Fibroblast of villous mesenchyme (primary cell): ENCODE measurements at regions not wholly inside any gene's neighbourhood (a gene's known extent, or its start where the extent isn't known, plus 50 kb on each side); places are given as distances from the start of the nearest gene placed in this dataset.

Experiments used
- DNase-seq: peaks from one replicate; pipeline ENCODE4 v3.0.0-alpha.2; 2010; ENCODE audit warnings: low read depth
- H3K4me3 ChIP-seq: 2 replicates; pipeline ENCODE4 v1.5.1; 2011; ENCODE audit warnings: low read depth, mild to moderate bottlenecking, low read length
- TF ChIP-seq, protein P1 (sequence below): IDR thresholded peaks from 2 replicates; pipeline ENCODE4 v1.5.1; 2012; ENCODE audit warnings: low read depth, mild to moderate bottlenecking, low read length; ENCODE audit not compliant: insufficient read depth

DNA sequence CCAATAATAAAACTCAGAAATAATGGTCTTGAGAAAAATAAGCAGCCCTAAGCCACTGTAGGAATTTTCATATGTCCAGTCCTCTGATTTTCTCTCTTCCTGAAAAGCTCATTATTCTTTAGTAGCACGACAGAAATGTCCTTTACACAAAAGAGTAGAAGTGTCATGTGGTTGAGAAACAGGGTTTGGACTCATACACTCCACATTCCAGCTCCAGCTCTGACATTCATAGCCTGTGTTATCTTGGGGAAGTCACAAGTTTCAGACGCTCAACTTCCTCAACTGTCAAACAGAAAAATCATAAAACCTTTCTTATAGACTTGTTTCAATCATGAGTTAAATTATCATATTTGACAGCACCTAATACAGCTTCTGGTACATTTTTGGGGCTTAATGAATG is 511.5 kb downstream of the TNS1 start:
- TF ChIP-seq, protein P1, sequence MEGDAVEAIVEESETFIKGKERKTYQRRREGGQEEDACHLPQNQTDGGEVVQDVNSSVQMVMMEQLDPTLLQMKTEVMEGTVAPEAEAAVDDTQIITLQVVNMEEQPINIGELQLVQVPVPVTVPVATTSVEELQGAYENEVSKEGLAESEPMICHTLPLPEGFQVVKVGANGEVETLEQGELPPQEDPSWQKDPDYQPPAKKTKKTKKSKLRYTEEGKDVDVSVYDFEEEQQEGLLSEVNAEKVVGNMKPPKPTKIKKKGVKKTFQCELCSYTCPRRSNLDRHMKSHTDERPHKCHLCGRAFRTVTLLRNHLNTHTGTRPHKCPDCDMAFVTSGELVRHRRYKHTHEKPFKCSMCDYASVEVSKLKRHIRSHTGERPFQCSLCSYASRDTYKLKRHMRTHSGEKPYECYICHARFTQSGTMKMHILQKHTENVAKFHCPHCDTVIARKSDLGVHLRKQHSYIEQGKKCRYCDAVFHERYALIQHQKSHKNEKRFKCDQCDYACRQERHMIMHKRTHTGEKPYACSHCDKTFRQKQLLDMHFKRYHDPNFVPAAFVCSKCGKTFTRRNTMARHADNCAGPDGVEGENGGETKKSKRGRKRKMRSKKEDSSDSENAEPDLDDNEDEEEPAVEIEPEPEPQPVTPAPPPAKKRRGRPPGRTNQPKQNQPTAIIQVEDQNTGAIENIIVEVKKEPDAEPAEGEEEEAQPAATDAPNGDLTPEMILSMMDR, result no peak
- no peak for DNase-seq

DNA sequence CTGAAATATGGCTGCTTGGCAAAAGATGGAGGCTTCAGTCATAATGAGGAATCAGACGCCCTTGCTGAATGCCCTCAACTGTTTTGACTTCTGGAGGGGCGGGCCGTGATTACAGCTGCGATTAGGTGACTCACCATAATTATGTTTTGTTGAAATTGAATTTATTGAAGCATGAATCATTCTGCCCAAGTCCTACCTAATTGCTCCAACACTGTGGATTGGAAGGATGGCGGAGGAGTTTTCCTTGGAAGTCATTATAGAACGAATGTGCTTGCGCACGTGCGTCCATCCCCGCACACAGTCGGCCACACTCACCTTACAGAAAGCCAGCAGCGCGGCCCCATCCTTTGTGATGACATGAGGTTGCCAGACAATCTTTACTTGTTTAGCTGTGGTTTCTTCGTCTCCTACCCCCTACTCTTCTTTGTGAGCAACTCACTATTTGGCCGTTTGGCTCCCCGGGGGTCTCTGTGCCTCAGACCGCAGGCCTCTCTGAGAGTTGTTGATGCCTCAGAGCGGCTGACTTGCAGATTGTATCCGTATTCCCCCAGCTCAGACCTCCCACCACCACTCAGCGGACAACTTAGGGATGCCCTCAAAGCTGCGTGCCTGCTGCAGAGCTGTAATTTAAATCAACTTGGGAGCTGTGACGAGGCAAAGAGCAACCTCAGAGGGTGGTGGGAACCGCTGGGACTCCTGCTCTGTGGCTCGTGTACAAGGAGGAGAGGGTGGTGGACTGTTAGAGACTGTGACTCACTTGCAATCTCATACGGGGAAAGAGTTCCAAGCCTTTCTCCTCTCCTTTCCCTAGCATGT is 513.4 kb downstream of the TNS1 start:
- DNase-seq, result peak; percentile 29
- TF ChIP-seq, protein P1, result no peak

More for the DNA sequence above, 511.5 kb downstream of the TNS1 start:
- H3K4me3 ChIP-seq, result no peak overlapping the region

DNA sequence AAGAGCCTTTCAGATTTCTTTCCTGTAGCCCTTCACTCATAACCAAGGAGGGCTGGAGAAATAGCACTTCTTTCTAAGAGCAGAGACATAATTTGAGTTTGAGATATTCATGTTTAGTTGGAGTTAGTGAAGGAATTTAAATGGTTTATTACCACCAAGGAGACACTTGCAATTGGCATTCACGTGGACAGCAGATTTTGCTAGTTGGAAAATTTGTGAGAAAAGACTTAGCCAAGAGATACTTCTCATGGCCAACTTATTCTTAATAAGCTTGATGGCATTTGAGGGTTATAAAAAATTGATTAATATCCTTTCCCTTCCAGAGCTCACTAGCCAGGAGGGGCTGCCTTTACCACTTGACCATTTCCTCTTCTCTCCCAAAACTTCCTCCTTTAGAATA is 518.7 kb downstream of the TNS1 start:
- H3K4me3 ChIP-seq, result no peak overlapping the region
- TF ChIP-seq, protein P1, result no peak

More for the DNA sequence above, 513.4 kb downstream of the TNS1 start:
- H3K4me3 ChIP-seq, result no peak overlapping the region

DNA sequence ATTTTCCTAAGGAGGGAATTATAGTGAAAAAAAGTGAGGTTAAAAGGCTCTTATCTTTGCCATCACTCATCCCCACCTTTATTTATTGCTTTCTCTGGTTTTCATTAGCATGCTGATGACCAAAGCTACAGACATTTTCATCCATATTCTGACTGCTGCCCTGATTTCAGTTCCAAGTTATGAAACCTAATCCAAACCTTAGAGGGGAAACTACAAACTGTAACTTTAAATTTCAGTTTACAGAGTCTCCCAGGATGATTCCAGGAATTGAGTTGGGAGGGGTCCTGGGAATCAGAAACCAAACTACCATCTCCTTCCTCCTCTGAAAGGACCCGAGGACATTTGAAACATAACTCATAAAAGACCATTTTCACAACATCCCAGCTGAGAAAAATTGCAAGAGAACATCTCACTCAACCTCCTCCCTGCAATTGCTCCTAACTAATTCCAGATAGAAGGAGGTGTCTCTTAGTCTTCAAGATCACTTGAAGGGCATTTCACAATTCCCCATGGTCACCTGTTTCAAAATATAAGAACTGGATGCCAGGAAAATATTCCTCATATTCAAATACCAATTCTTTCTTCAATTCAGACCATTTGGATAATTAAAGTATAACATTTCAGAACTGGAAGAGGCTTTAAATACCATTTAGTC is 520.6 kb downstream of the TNS1 start:
- TF ChIP-seq, protein P1, result no peak
- H3K4me3 ChIP-seq, result no peak overlapping the region
- DNase-seq, result no peak

More for the DNA sequence above, 518.7 kb downstream of the TNS1 start:
- no peak for DNase-seq

DNA sequence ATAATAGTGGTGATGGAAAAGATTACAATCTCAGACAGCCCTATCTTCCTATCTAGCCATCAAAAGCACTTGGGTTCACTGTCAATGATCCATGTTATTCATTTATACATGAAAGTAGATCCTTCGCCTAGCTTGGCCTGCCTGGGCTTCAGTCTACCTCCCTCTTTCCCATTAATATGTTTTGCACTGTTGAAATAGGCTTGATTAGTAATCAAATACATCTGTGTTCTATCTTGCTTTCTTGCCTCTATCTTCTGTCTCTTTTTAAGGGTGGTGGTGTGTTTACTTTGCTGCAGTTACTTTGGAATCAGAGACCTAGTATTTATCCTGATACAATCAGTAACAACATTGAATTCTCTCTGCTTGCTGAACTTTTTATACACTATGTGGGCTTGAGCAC is 521.2 kb downstream of the TNS1 start:
- DNase-seq, result peak; percentile 28
- no peak overlapping the region for H3K4me3 ChIP-seq
- TF ChIP-seq, protein P1, result no peak

DNA sequence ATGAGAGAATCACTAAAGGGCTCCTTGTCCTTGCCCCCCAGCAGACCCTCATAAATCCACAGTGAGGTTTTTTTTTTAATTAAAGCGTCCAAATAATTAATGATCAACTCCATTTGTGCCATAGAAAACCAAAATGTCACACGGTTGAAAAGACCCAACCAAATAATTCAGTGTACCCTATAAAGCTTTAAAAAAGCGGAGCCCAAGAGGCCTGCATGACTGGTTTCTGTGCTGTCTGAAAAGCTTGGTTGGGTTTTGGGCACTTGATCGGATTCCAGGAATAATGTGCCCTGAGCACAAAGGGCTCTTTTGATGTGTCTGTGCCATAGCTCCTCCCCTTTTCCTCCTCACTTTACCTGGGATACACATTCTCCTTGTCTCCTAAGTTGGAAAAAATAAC is 523.2 kb downstream of the TNS1 start:
- TF ChIP-seq, protein P1, result no peak
- H3K4me3 ChIP-seq, result no peak overlapping the region
- no peak for DNase-seq
